Stimulated activated CD8-positive, alpha-beta memory T cell treated with anti-CD3 and anti-CD28 coated beads, Interleukin-7, amount 100 ng/mL, for 48 hours (primary cell): ENCODE measurements at regions not wholly inside any gene's neighbourhood (a gene's known extent, or its start where the extent isn't known, plus 50 kb on each side); places are given as distances from the start of the nearest gene placed in this dataset.

ENCODE experiments used
- DNase-seq, 2 donors: peaks; one replicate each; pipeline ENCODE4 v3.0.0-alpha.2; 2020; ENCODE audit warnings: low read depth in 1 of 2; ENCODE audit errors: extremely low read depth in 1 of 2

DNA sequence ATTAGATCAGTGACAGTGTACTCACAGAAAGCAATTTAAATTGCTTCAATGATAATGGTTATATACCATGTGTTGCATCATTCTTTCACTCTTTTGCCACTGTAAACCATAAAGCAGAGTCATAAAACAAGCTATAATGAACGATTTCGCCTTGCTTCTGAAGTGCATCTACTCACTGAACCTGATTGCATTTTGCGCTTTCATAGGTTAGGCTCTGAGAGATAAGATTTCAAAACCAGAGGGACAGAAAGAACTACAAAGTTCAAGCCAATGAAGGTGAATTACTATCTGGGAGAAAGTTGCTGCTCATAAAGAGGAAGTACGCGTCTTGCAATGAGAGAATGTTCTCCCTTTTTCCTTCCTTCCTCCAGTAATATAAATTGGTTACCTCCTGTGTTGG lies 412.7 kb downstream of the CETN3 start:
- DNase-seq: no peak

DNA sequence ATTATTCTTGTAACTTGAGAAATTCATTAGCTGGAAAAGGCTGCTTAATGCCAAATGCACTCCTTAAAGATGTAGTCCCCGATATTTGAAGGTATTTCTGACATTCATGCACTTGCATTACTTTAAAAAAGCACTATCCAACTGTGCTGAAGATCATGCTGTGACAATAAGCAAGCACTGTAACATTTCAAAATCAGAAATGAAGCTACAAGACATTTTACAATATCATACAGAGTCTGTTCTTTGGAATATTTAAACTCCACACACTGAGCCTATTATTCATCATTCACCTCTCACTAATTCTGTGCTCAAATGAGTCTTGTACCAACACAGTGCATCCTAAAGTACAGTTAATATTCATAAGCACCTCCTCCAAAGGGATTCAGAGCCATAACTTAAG lies 413.2 kb downstream of the CETN3 start:
- no peak for DNase-seq

DNA sequence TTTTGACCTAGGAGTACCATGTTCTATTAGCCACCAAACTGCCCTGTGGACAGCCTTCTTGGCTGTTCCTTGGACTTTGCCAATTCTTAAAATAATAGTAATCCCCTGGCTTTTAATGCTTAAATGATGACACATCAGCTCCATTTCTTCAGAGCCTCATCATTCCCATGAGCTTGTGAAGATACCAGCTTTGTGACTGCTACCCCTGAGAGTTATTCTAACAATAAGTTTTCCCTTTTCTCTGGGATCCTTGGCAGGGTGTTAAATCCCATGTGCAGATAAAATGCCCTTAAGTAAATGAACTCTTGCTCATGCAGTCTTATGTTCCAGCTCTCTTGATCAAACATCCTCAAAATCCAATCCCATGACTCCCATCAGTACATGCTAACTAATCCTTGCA lies 415.3 kb downstream of the CETN3 start:
- DNase-seq: no peak

DNA sequence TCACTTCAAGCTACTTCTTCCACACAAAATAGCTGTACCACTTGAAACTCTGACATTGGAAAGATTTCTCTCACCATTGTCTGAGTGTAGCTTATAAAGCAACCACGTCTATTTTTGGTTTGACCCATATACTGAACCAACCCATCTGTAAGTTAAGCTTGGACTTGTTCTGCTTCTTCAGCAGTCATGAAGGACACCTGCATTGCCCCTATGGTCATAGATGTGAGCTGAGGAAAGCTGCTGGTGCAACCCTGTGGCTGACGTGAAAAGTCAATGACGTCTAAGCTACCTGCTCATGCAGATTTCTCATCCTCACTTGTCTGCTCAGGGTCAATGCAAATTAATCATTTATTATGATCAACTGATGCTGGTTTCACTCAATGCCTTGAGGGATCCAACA lies 417.4 kb downstream of the CETN3 start:
- DNase-seq: no peak

DNA sequence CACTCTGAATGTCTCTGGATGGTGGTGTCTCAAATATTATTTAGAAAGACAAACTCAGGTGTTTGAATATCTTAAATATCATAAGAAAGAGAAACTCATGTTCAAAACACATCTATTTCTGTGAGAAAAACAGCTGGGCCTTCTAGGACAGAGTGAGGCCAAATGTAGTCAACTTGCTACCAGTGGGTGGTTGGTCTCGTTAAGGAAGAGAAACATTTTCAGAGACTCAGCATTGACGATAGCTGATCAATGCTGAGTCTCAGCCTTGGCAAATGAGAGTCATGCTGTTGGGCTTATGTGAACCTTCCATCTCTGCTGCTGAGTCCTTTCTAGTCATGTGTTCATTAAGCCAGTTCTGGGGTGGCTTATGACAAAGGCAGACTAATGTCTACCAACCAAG lies 418.0 kb downstream of the CETN3 start:
- DNase-seq: no peak

DNA sequence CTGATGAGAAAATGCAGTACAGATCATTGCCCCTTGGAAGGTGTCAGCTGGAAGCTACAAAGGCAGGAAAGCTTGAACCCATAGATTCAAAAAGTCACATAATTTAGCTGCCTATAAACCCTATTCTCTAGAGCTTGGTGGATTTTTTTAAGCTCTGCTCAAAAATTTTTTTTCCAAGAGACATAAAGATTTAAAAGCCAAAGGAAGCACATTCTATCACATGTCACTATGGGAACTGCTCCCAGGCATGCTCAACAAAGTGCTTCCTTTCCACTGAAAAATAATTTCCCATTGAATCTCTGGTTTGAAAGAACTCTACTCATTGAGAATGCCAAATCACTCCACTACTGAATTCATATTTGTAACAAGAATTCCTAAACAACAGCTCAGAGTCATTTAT lies 419.8 kb downstream of the CETN3 start:
- no peak for DNase-seq

DNA sequence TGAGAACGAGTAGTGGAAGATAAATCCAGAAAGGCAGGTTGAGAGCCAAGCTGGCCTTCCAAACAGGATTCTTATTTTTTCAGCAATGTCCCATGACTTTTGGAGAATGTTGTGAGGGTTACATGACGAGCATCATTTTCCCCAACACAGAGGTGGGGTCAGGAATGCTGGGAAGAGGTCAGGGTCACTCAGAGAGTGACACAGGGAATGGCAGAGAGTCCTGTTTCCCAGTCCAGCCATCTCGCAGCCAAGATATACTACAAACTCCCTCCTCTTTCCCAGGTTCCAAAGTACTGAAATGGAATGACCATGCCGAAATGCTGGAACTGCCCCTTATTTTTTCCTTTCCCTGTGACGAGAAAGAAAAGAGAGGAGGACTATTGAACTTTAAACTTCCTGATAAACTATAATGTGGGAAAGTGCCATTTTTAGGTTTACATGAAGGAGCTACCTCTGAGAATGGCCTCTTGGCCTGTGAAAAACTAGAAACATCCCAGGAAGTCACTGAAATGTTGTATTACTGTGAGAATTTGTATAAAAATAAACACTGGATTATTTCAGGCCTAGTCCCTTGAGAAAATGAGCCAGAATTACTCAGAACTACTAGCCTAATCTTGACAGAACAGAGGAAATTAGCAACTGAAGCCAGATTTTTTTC lies 420.4 kb downstream of the CETN3 start:
- DNase-seq: no peak

DNA sequence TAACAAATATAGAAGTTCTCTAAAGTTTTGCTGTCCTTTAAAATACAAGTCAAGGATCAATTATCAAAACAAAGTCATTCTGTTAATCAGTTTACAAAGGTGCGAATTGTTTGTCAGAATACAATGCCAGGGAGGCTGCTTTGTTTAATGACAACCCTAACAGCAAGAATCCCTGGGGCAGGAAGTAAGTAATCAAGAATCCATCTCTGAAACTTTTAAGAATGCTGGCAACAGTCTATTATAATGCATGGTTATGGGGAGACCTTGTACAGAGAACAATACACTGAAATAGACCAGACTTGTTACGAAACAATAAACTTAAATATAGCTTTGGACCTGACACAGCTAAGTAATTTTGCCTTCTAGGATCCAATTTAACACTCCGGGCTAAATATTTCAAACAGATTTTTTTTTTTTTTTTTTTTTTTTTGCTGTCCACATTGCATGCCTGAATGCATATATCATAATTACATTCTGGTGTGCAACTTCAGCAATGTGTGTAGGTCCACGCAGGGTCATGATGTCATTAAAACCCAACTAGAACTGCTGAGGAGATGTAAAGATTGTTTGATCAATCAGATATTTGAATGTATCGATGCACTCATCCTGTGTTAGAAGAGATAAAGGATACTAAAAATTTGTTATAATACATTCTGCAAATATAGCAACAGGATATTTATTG lies 421.3 kb downstream of the CETN3 start:
- no peak for DNase-seq

DNA sequence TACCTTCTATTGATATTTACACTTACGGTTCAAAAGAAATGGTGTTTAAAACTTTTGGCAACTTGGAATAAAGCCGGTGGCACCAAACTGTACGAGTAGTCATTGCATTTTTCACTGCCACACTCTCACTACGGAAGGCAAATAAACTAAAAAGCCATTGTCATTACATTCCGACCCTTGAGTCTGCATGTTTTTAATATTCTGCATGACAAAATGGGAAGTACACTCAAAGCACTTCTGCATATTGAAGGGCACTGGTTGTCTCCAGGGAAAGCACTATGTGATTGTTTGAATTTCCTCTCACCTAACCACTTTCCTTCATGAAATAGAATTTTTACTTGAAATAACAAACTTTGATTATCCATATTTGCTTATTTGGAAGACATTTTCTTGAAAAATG lies 426.3 kb downstream of the CETN3 start:
- DNase-seq: no peak

DNA sequence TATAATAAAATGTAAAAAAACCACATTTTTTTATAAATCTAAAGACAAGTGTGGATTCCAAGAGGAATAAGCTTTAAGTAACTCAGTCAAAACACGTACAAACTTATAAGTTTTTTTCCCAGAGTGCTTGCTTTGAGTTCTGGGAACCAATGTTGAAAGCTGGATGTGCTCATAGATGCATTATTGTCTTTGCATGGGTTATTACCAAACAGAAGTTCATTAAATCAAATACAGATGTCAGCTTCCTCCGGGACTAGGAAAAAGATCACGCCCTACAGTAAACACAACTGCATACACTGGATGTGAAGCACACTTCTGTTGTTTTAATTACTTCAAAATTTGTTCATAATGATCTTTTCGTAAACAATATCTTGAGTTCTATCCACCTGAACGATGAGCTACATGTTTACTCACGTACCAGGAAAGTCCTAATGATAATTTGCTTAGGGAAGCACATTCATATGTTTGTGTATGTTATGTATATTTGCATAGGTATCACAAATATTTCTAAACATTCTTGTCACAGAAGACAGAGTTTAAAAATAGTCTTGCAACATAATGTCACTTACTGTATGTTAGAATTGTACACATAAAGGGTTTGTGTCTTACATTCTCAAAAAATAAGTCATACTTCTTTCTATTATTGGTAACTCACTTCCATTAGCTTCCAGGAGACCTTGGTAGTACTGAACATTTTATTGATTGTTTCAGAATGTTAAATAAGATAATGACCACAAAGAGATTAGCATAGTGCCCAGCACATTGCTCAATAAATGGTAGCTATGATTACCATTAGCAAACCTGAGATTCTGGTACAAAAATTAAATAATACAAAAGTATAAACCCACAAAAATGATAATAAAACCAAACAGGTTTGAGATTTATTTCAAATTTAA lies 427.4 kb downstream of the CETN3 start:
- DNase-seq: no peak

DNA sequence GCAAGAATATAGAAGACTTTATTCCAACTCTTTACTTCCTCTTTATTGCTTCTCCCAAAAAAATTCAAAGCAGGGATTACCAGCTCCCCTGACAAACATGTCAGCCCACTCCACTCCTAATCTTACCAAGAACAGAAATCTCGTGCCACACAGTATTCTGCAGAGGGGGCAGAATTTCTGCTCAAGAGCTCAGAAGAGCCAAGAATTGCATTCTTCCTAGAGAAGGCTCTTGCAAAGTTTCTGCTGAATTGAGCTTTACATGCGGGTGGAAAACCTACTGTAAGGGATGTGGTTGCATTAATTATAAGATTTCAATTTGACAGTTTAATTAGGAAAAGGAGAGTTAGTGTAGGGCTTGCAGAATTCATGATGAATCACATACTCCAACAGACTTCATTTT lies 428.5 kb downstream of the CETN3 start:
- no peak for DNase-seq

DNA sequence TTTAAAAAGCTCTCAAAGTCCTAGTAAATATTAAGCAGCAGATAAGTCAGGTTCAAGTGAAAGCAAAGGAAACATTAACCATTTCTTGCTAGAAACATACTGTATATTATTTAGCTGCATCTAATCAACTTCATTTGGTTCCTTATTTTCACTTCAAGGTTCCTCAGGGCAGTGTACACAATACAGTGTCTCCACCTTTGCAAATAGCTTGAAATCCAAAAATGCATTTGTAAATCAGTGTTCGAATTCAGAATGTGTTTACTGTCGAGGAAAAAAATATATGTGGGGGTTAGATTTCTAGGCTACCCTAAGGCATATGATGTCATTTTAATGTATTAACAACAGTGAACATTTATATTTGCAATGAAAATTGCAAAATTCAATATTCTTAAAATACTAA lies 436.0 kb downstream of the CETN3 start:
- DNase-seq: no peak

DNA sequence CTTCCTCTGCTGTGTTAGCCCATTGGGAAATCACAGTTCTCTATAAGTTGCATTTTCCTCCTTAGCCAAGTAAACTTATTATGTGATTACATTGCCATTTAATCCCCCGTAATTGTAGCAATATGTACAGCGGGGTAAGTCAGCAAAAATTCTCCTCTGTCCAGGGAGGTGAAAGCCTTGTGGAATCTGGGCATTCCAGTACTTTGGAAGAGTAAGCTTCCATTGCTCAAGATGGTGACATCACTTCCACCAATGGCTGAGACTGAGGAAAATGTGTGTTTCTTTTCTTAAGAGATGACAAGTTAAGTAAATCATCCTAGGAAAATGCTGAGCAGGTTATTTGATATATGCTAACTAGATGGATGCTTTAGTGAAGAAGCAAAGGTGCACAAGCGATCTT lies 436.7 kb downstream of the CETN3 start:
- no peak for DNase-seq

DNA sequence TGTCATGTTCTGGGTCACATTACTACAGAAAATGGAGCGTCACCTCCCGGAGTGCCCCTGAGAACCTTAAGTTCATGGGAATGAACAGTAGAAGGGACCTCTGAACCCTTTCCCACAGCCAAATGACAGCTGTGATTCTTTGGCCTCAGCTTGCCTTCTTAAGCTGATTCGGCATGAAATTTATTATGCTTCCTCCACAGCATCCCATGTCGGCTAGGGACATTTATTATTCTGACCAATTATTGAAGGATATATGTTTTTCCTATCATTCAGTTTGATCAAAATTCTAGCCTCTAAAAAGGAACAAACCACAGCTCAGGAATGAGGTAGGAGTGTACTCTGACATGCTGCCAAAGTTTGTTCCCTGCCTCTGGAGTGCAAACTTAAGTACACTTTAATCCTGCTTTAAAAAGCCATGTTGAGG lies 440.6 kb downstream of the CETN3 start:
- DNase-seq: no peak

DNA sequence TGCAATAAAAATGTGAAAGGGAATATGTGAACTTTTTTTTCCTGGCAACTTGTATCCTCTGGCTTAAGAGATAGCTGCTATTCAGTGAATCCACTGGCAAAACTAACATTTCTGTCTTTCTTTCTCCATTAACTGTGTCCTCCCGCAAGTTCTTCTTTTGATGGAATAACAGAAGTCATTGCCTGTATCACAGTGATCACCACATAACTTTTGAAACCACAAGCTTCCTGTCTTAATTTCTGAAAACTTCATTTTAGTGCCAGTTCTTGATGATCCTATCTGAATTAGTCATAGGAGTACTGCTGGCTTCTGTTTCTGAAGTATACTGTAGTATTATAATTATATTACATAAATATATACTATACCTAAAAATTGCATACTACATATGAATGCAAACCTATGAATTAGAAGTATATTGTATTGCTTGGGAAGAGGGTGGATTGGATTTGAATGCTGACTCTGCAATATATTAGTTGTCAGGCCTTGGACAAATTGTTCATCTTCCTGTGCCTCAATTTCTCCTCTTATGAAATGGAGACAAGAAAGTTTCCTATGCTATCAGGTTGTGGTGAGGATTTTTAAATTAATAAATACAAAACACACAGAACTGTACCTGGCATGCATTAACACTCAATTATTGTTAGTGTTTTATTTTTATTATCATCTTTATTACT lies 441.6 kb downstream of the CETN3 start:
- DNase-seq: no peak

DNA sequence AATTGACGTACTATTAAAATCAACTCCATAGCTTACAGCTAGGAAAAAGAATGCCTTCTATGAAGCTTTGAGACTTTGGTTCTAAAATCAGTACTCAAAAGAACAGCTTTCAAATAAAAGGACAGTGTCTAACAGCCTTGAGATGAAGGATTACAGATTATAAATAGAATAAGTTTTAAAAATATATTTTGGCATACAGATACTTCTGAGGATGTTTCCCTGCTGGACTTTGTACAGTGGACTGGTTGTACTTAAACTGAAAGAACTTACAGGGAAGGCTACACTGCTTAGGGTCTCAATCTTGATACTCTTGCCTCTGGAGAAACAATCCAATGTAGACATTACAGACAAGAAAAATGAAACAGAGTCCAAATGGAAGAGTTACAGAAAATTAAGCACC lies 452.7 kb downstream of the CETN3 start:
- no peak for DNase-seq

DNA sequence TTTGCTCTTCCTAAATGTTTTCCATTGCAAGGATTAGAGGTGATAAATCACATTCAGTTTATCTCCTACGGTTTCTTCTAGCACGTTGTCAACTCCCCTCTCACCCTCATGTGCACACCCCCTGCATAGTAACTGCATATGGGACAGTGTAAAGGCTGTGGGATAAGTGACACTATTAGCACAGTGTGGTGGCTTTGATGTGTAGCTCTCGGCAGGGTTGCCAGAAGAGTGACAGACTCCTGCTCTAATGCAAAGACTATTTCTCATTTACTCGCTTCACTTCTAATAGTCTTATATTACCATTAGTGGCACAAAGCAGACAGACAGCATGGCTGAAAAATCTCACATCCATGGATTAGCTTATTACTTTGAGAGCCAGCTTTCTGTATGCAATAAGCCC lies 454.6 kb downstream of the CETN3 start:
- DNase-seq: no peak

DNA sequence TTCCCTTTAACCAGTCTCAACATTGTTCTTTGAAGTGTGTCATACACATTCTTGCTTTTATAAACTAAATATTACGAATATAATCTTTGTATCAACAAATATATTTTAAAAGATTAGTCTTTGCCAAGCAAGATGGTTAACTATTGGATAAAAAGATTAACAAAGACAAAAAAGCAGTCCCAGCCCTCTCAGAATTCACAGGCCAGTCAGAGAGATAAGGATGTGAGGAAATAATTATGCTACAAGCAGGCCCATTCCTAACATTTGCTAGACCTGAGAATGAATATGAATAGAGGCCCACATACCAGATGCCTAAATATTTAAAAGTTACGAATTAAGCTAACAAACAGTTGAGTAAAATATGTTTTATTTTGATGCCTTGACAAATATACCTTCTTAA lies 457.7 kb downstream of the CETN3 start:
- DNase-seq: no peak

DNA sequence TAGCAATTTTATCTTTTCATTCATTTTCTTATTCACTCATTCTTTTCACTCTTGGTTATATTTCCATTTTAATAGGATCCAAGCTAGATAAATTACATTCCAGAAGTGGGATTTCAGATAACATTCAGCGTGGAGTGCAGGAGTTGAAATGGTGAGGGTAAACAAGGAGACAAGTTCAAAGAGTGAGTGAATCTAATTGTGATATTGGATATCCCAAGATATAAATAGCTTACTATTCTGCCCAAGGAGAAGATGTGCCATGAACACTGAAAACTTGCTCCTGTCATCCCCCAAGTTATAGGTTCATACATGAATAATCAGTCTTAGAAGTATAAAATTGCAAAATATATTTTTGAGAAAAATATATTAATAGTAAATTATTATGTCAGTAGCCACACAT lies 459.3 kb downstream of the CETN3 start:
- DNase-seq: no peak

DNA sequence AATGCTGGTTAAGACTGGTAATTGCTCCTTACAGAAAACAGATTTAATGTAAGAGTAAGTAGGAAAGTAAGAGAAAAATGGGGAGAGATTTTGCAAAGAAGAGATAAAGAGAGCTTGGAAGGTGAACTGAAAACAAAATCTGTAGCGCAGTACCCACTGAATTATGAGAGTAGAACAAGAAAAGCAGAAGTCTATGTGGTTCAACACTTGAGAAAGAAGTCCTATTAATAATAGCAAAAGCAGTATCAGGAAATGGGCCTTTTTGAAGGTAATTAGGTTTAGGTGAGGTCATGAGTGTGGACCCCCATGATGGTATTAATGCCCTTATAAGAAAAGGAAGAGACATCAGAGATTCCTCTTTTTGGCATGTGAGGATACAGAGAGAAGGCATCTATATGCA lies 460.6 kb downstream of the CETN3 start:
- no peak for DNase-seq

DNA sequence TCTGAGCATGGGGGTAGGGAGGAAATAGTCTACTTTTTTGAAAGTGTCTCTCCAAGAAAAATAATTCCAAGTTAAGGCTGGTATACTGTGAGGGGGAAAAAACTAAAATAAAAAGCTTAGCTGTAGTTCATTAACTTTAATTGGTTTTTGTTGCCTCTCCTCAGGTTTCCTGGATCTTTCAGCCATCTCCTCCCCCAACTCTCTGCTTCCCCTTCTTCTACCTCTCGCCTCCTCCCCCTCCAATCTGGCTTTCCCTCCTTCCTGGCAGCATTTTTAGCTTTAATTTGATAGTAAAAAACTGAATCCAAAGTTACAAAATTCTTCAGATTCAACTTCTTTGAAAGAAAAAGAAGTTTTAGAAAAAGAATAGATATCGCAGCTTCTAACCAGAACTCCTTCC lies 462.6 kb downstream of the CETN3 start:
- DNase-seq: no peak
